ENCODE measurements at regions not wholly inside any gene's neighbourhood (a gene's known extent, or its start where the extent isn't known, plus 50 kb on each side); places are given as distances from the start of the nearest gene placed in this dataset.

DNA sequence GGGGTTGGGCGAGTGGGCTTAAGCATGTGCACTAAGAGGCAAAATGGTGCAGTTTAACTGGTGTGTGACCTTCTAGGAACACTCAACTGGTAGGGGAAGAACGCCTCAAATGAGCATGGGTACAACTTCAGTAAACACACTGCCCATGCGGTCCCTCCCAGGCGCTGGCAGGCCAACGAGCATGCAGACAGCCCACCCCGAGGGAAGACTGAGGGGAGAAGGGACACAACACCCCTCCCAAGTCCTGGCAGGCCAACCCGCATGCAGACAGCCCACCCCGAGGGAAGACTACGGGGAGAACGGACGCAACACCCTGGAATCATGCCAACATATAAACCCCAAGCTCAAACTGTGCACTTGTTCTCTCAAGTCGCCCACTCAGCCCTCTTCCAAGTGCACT lies 456.0 kb downstream of the FBXO15 start:
- 83% methylated on average over 12 of the region's 12 CpGs for WGBS
- Histone ChIP-seq H3K27ac (ENCODE audit: low read depth in 1 of 2, low read length in 2 of 2) (no peak overlapping the region), H3K4me1 (ENCODE audit: control insufficient read depth in 4 of 4, insufficient read depth in 4 of 4, low read length in 3 of 4) (no peaks in the 10 kb centered on the region), H3K27me3 (ENCODE audit: control insufficient read depth in 4 of 4, insufficient read depth in 4 of 4, low read length in 3 of 4) (peaks cover 0 to 3% (median 0%) of the 10 kb centered on the region in 4 donors), H3K9me3 (ENCODE audit: control insufficient read depth in 4 of 4, low read length in 3 of 4) (no peaks in the 10 kb centered on the region), H3K9ac (ENCODE audit: low read depth in 1 of 2, low read length in 2 of 2) (no peak overlapping the region), H3K36me3 (ENCODE audit: control insufficient read depth in 4 of 4, insufficient read depth in 3 of 4, low read depth in 1 of 4, low read length in 3 of 4) (no peaks in the 10 kb centered on the region), H3K4me3 (ENCODE audit: low read depth in 1 of 3, low read length in 3 of 3) (no peak overlapping the region)
- TF ChIP-seq, protein P1, sequence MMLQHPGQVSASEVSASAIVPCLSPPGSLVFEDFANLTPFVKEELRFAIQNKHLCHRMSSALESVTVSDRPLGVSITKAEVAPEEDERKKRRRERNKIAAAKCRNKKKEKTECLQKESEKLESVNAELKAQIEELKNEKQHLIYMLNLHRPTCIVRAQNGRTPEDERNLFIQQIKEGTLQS (IDR thresholded peaks at IDR 0.05) = no peak
- TF ChIP-seq RXRA (IDR thresholded peaks at IDR 0.05) = no peak
- no peak for TF ChIP-seq HNF4A (conservative IDR thresholded peaks at IDR 0.05)
- TF ChIP-seq, protein P2, sequence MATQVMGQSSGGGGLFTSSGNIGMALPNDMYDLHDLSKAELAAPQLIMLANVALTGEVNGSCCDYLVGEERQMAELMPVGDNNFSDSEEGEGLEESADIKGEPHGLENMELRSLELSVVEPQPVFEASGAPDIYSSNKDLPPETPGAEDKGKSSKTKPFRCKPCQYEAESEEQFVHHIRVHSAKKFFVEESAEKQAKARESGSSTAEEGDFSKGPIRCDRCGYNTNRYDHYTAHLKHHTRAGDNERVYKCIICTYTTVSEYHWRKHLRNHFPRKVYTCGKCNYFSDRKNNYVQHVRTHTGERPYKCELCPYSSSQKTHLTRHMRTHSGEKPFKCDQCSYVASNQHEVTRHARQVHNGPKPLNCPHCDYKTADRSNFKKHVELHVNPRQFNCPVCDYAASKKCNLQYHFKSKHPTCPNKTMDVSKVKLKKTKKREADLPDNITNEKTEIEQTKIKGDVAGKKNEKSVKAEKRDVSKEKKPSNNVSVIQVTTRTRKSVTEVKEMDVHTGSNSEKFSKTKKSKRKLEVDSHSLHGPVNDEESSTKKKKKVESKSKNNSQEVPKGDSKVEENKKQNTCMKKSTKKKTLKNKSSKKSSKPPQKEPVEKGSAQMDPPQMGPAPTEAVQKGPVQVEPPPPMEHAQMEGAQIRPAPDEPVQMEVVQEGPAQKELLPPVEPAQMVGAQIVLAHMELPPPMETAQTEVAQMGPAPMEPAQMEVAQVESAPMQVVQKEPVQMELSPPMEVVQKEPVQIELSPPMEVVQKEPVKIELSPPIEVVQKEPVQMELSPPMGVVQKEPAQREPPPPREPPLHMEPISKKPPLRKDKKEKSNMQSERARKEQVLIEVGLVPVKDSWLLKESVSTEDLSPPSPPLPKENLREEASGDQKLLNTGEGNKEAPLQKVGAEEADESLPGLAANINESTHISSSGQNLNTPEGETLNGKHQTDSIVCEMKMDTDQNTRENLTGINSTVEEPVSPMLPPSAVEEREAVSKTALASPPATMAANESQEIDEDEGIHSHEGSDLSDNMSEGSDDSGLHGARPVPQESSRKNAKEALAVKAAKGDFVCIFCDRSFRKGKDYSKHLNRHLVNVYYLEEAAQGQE (IDR thresholded peaks at IDR 0.05) = no peak
- TF ChIP-seq, protein P3, sequence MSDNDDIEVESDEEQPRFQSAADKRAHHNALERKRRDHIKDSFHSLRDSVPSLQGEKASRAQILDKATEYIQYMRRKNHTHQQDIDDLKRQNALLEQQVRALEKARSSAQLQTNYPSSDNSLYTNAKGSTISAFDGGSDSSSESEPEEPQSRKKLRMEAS (IDR thresholded peaks at IDR 0.05) = no peak
- no peak for TF ChIP-seq TAF1 (conservative IDR thresholded peaks at IDR 0.05)
- no peak for TF ChIP-seq JUND (IDR thresholded peaks at IDR 0.05)
- no peak for TF ChIP-seq YY1 (IDR thresholded peaks at IDR 0.05)
- TF ChIP-seq GABPA (IDR thresholded peaks at IDR 0.05 in 1 of 2, conservative IDR thresholded peaks at IDR 0.05 in 1 of 2) = no peak
- TF ChIP-seq FOXA1 (IDR thresholded peaks at IDR 0.05) = no peak
- no peak for TF ChIP-seq FOXA2 (IDR thresholded peaks at IDR 0.05)
- TF ChIP-seq, protein P4, sequence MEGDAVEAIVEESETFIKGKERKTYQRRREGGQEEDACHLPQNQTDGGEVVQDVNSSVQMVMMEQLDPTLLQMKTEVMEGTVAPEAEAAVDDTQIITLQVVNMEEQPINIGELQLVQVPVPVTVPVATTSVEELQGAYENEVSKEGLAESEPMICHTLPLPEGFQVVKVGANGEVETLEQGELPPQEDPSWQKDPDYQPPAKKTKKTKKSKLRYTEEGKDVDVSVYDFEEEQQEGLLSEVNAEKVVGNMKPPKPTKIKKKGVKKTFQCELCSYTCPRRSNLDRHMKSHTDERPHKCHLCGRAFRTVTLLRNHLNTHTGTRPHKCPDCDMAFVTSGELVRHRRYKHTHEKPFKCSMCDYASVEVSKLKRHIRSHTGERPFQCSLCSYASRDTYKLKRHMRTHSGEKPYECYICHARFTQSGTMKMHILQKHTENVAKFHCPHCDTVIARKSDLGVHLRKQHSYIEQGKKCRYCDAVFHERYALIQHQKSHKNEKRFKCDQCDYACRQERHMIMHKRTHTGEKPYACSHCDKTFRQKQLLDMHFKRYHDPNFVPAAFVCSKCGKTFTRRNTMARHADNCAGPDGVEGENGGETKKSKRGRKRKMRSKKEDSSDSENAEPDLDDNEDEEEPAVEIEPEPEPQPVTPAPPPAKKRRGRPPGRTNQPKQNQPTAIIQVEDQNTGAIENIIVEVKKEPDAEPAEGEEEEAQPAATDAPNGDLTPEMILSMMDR (IDR thresholded peaks at IDR 0.05; ENCODE audit: low read depth, low read length, missing input control) = no peak
- TF ChIP-seq HNF4G (IDR thresholded peaks at IDR 0.05) = no peak
- DNase-seq (ENCODE audit: low spot score) = no peak

- H3K27ac ChIP-seq (ENCODE audit: low read depth in 1 of 2, low read length in 2 of 2) = no peak overlapping the region
- no peak overlapping the region for H3K9ac ChIP-seq (ENCODE audit: low read depth in 1 of 2, low read length in 2 of 2)
- 62% methylated on average over 6 of the region's 6 CpGs for WGBS
- no peak for TF ChIP-seq FOXA1 (IDR thresholded peaks at IDR 0.05)
- TF ChIP-seq EGR1 (IDR thresholded peaks at IDR 0.05; ENCODE audit: low read depth in 2 of 2) = no peak
- no peaks in the 10 kb centered on the region for H3K4me1 ChIP-seq (ENCODE audit: control insufficient read depth in 4 of 4, insufficient read depth in 4 of 4, low read length in 3 of 4)
- H3K4me3 ChIP-seq (ENCODE audit: low read depth in 1 of 3, low read length in 3 of 3) = no peak overlapping the region
- no peaks in the 10 kb centered on the region for H3K9me3 ChIP-seq (ENCODE audit: control insufficient read depth in 4 of 4, low read length in 3 of 4)
- no peaks in the 10 kb centered on the region for H3K36me3 ChIP-seq (ENCODE audit: control insufficient read depth in 4 of 4, insufficient read depth in 3 of 4, low read depth in 1 of 4, low read length in 3 of 4)
- peaks cover 0 to 3% (median 0%) of the 10 kb centered on the region in 4 donors for H3K27me3 ChIP-seq (ENCODE audit: control insufficient read depth in 4 of 4, insufficient read depth in 4 of 4, low read length in 3 of 4)
- DNase-seq (ENCODE audit: low spot score) = no peak
Observed at GRCh38 chr18:73691118-73691517, 456.5 kb downstream of the FBXO15 start.

Measured in liver (tissue), 8 donors.